ENCODE measurements at regions not wholly inside any gene's neighbourhood (a gene's known extent, or its start where the extent isn't known, plus 50 kb on each side); places are given as distances from the start of the nearest gene placed in this dataset.

DNA sequence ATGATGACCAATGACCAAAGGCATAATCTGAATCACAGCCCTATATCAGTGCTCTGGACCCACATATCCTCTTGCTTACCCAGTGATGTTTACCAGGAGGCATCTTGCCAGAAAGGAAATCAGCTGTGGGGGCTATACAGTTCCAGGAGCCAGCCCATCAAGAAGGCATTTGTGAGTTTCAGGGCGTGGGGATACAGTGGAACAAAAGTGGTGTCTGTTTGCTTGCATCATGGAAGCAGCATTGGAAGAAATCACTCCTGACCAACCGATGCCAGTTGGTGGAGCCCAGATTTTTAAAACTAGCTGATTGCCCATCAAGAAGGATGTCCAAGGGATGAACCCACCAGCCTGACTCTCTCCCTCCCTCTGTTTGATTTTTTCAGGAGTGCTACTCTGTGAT, 106.5 kb upstream of the EGFLAM start:
- Mint-ChIP-seq H3K27me3 (ENCODE audit: low read depth) (no peaks in the 10 kb centered on the region), H3K36me3 (ENCODE audit: low read depth) (no peaks in the 10 kb centered on the region), H3K27ac (ENCODE audit: unreplicated experiment) (no peak overlapping the region), H3K4me1 (peaks cover 18% of the 10 kb centered on the region), H3K4me3 (no peak overlapping the region), H3K9me3 (peaks cover 3% of the 10 kb centered on the region)
- TF ChIP-seq, protein P1, sequence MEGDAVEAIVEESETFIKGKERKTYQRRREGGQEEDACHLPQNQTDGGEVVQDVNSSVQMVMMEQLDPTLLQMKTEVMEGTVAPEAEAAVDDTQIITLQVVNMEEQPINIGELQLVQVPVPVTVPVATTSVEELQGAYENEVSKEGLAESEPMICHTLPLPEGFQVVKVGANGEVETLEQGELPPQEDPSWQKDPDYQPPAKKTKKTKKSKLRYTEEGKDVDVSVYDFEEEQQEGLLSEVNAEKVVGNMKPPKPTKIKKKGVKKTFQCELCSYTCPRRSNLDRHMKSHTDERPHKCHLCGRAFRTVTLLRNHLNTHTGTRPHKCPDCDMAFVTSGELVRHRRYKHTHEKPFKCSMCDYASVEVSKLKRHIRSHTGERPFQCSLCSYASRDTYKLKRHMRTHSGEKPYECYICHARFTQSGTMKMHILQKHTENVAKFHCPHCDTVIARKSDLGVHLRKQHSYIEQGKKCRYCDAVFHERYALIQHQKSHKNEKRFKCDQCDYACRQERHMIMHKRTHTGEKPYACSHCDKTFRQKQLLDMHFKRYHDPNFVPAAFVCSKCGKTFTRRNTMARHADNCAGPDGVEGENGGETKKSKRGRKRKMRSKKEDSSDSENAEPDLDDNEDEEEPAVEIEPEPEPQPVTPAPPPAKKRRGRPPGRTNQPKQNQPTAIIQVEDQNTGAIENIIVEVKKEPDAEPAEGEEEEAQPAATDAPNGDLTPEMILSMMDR (conservative IDR thresholded peaks at IDR 0.05) = no peak
- no peak for DNase-seq (ENCODE audit: low read depth, low spot score)

DNA sequence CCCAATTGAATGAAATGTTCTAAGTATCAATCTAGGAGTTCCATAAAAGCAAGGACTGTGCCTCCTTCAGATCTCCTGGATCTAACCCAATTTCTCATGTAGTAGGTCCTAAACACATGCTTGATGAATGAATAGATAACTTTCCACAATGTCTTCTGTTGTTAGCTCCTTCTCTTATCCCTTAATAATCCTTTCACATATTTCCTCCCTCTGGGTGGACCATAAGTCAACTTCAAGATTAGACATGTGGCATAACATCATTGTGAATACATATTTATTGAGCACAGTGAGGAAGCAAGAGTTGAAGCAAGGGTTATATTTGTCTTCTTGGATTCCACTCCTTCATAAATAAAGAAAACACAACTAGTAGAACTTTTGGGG, 108.6 kb upstream of the EGFLAM start:
- no peak for DNase-seq (ENCODE audit: low read depth, low spot score)
- TF ChIP-seq, protein P1 (conservative IDR thresholded peaks at IDR 0.05) = no peak
- Mint-ChIP-seq H3K27me3 (ENCODE audit: low read depth) (no peaks in the 10 kb centered on the region), H3K4me3 (no peak overlapping the region), H3K9me3 (peaks cover 3% of the 10 kb centered on the region), H3K27ac (ENCODE audit: unreplicated experiment) (no peak overlapping the region), H3K36me3 (ENCODE audit: low read depth) (no peaks in the 10 kb centered on the region), H3K4me1 (peaks cover 18% of the 10 kb centered on the region)

DNA sequence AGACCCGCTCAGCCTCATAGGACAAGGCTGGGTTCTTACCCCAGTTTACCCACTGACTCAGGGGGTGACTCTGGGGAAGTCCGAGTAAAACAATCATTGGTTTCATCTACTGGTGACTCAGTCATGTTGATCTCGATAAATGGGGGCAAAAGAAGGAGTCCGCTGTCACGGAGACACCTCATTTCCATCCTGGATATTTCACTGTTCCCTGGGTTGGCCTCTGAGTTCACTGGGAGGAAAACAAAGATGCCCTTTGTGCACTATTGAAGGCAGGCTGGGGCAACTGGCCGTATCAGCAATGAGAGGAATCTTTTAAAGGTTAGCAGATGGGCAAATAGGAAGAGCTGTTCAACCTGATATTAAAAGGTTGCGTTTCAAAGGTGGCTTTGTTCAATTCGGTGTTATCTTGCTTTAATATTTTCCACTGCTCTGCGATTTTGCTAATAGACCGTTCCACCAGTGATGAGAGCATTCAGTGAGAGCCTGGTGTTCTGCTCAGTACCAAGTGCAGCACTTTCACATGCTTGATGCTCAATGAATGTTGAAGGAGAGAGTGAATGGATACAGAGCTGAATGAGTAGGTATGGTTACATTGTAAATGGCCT, 110.2 kb upstream of the EGFLAM start:
- Mint-ChIP-seq H3K27me3 (ENCODE audit: low read depth) (no peaks in the 10 kb centered on the region), H3K4me1 (peaks cover 18% of the 10 kb centered on the region), H3K9me3 (peaks cover 3% of the 10 kb centered on the region), H3K4me3 (peak overlapping the region; percentile 48), H3K27ac (ENCODE audit: unreplicated experiment) (no peak overlapping the region), H3K36me3 (ENCODE audit: low read depth) (no peaks in the 10 kb centered on the region)
- DNase-seq (ENCODE audit: low read depth, low spot score) = peak; percentile 2
- TF ChIP-seq, protein P1 (conservative IDR thresholded peaks at IDR 0.05) = no peak

DNA sequence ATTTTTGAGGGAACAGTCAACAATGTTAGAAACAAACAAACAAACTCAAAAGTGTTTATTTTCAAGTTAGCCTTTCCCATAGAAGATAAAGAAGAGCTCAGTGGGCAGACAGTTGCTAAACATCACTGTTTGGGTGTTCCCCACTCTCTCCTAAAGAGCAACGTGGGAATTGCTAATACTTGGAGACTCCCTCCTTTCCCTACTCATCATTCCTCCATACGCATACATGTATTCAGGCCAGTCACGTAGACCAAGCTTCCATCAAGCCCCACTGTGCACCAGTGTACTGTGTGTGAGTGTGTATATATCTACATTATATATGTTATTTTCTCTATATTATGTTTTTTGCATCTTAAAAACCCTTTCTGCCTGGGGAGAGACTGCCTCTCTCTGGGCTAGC, 115.0 kb upstream of the EGFLAM start:
- H3K4me3 Mint-ChIP-seq = no peak overlapping the region
- H3K27me3 Mint-ChIP-seq (ENCODE audit: low read depth) = no peaks in the 10 kb centered on the region
- TF ChIP-seq, protein P1 (conservative IDR thresholded peaks at IDR 0.05) = no peak
- DNase-seq (ENCODE audit: low read depth, low spot score) = no peak
- no peaks in the 10 kb centered on the region for H3K36me3 Mint-ChIP-seq (ENCODE audit: low read depth)
- H3K27ac Mint-ChIP-seq (ENCODE audit: unreplicated experiment) = no peak overlapping the region
- H3K4me1 Mint-ChIP-seq = peaks cover 14% of the 10 kb centered on the region
- no peaks in the 10 kb centered on the region for H3K9me3 Mint-ChIP-seq

DNA sequence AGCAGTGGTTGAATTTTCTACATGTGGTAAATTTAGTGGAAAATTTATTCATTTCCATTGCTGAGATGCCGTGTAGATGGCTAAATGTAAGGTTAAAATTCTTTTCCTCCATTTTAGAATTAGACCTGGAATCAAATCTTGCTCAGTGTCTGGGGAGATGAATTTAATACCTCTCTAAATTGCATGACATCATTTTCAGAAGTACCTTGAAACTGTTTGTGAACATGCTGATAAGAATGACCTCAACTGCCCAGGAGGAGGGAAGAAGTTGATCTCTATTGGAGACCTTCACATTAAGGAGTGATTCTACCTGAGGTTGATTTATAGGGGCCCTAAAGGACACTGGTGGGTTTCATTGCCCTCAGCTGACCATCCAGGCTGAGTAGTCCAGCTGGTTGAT, 116.7 kb upstream of the EGFLAM start:
- no peaks in the 10 kb centered on the region for H3K27me3 Mint-ChIP-seq (ENCODE audit: low read depth)
- no peaks in the 10 kb centered on the region for H3K36me3 Mint-ChIP-seq (ENCODE audit: low read depth)
- TF ChIP-seq, protein P1 (conservative IDR thresholded peaks at IDR 0.05) = no peak
- no peak overlapping the region for H3K27ac Mint-ChIP-seq (ENCODE audit: unreplicated experiment)
- no peaks in the 10 kb centered on the region for H3K4me1 Mint-ChIP-seq
- peaks cover 7% of the 10 kb centered on the region for H3K9me3 Mint-ChIP-seq
- no peak overlapping the region for H3K4me3 Mint-ChIP-seq
- DNase-seq (ENCODE audit: low read depth, low spot score) = no peak
